HG03045 (cell line): ENCODE measurements at regions not wholly inside any gene's neighbourhood (a gene's known extent, or its start where the extent isn't known, plus 50 kb on each side); places are given as distances from the start of the nearest gene placed in this dataset.

Source experiments
- ATAC-seq: cut with Tn5 transposase; IDR thresholded peaks from one replicate; pipeline ENCODE4 v1.9.1; 2021; ENCODE audit warnings: mild to moderate bottlenecking, moderate library complexity; ENCODE audit not compliant: unreplicated experiment

- no peak for ATAC-seq
These were observed 105.2 kb upstream of the TAF1B start for GRCh38 chr2:9738062-9738461.

GRCh38 chr2:9738535-9739496, 104.5 kb upstream of the TAF1B start:
- ATAC-seq: no peak

GRCh38 chr2:9739531-9739964, 103.7 kb upstream of the TAF1B start:
- no peak for ATAC-seq

- ATAC-seq: no peak
These were observed 102.7 kb upstream of the TAF1B start for GRCh38 chr2:9740382-9741073.

- ATAC-seq: no peak
These were observed 102.2 kb upstream of the TAF1B start for GRCh38 chr2:9741110-9741509.

GRCh38 chr2:9742601-9743000, 100.7 kb upstream of the TAF1B start:
- ATAC-seq: no peak

GRCh38 chr2:9744256-9745004, 98.8 kb upstream of the TAF1B start:
- ATAC-seq: no peak

- no peak for ATAC-seq
These were observed 97.9 kb upstream of the TAF1B start for GRCh38 chr2:9745153-9745899.

- ATAC-seq: no peak
These were observed 95.9 kb upstream of the TAF1B start for GRCh38 chr2:9747396-9747795.

GRCh38 chr2:9748577-9748976, 94.7 kb upstream of the TAF1B start:
- peak; percentile 36 for ATAC-seq

- ATAC-seq: no peak
These were observed 93.6 kb upstream of the TAF1B start for GRCh38 chr2:9749546-9750223.

- ATAC-seq: no peak
These were observed 92.8 kb upstream of the TAF1B start for GRCh38 chr2:9750224-9751215.

- ATAC-seq: no peak
These were observed 91.4 kb upstream of the TAF1B start for GRCh38 chr2:9751831-9752230.

- no peak for ATAC-seq
These were observed 90.6 kb upstream of the TAF1B start for GRCh38 chr2:9752441-9753275.

GRCh38 chr2:9753276-9753600, 90.0 kb upstream of the TAF1B start:
- ATAC-seq: peak; percentile 54

- peak; percentile 4 for ATAC-seq
These were observed 89.4 kb upstream of the TAF1B start for GRCh38 chr2:9753665-9754531.

GRCh38 chr2:9754532-9754887, 88.8 kb upstream of the TAF1B start:
- ATAC-seq: no peak
